GM23248 (cell line): ENCODE measurements at regions not wholly inside any gene's neighbourhood (a gene's known extent, or its start where the extent isn't known, plus 50 kb on each side); places are given as distances from the start of the nearest gene placed in this dataset.

Source experiments
- EZH2 ChIP-seq: fragments of 200-600 bp; sonication (generic); IDR thresholded peaks from 2 replicates; pipeline ENCODE4 v1.6.1; 2018; ENCODE audit warnings: antibody characterized with exemption, mild to moderate bottlenecking; ENCODE audit not compliant: insufficient read depth, poor library complexity, severe bottlenecking
- EZH2phosphoT487 ChIP-seq: fragments of 200-600 bp; sonication (generic); IDR thresholded peaks from 2 replicates; pipeline ENCODE4 v1.6.1; 2018; ENCODE audit warnings: antibody characterized with exemption, moderate library complexity, mild to moderate bottlenecking, low read depth; ENCODE audit not compliant: insufficient read depth

DNA sequence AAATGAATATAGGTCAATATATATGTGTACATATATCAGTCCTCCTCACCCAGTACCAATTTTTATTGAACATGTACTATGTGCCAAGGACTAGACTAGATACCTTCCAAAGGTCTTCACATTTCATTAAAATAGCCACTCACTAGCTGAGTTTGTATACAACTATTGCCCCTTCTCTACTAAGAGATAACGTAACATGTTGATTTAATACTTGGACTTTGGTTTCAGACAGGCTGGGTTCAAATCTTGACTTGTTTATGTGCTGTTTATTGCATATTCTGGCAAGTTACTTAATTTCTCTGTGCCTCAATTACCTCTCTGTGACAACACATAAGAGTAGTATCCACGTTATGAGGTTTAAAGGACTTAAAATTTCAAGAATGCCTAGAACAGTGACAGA, 184.5 kb downstream of the MTX2 start:
- TF ChIP-seq EZH2 (no peak), EZH2phosphoT487 (no peak)
